Spleen (tissue), 11 donors: ENCODE measurements at regions not wholly inside any gene's neighbourhood (a gene's known extent, or its start where the extent isn't known, plus 50 kb on each side); places are given as distances from the start of the nearest gene placed in this dataset.
A peak's percentile ranks its signal among the peaks of the same experiment; 100 is the strongest.

Source experiments
- DNase-seq: peaks from one replicate; pipeline ENCODE4 v3.0.0-alpha.2; 2020
- H3K27ac ChIP-seq, 8 donors: fragments of 200-600 bp; sonication (generic) in 7 of 8; 1 replicate in 4 of 8; 2 replicates in 4 of 8; pipeline versions ENCODE4 v1.5.0 to v1.8.0; 2016 to 2021; ENCODE audit warnings: inconsistent platforms in 4 of 8, mild to moderate bottlenecking in 4 of 8, moderate library complexity in 1 of 8
- H3K27me3 ChIP-seq, 7 donors: fragments of 200-600 bp; sonication (generic) in 6 of 7; replicated peaks in 1 of 7; 1 replicate in 4 of 7; 2 replicates in 3 of 7; pipeline versions ENCODE4 v1.5.0 to v1.8.0; 2016 to 2021; ENCODE audit warnings: inconsistent platforms in 3 of 7, mild to moderate bottlenecking in 1 of 7
- H3K36me3 ChIP-seq, 6 donors: fragments of 200-600 bp; sonication (generic) in 5 of 6; 1 replicate in 4 of 6; 2 replicates in 2 of 6; pipeline versions ENCODE4 v1.5.0 to v1.8.0; 2016 to 2021; ENCODE audit warnings: inconsistent platforms in 2 of 6
- H3K4me1 ChIP-seq, 6 donors: fragments of 200-600 bp; sonication (generic) in 5 of 6; 1 replicate in 3 of 6; 2 replicates in 3 of 6; pipeline versions ENCODE4 v1.5.0 to v1.8.0; 2016 to 2021; ENCODE audit warnings: inconsistent platforms in 3 of 6
- H3K4me3 ChIP-seq, 8 donors: fragments of 200-600 bp; sonication (generic) in 7 of 8; 1 replicate in 4 of 8; 2 replicates in 4 of 8; pipeline versions ENCODE4 v1.5.0 to v1.8.0; 2016 to 2021; ENCODE audit warnings: inconsistent platforms in 4 of 8, mild to moderate bottlenecking in 4 of 8, moderate library complexity in 2 of 8
- H3K9me3 ChIP-seq, 8 donors: fragments of 200-600 bp; sonication (generic) in 7 of 8; 1 replicate in 4 of 8; 2 replicates in 4 of 8; pipeline versions ENCODE4 v1.5.0 to v1.8.0; 2016 to 2021; ENCODE audit warnings: inconsistent platforms in 4 of 8
- POLR2A ChIP-seq, 3 donors: fragments of 450-650 bp; IDR thresholded peaks; one replicate each; pipeline ENCODE4 v1.5.1; 2017; ENCODE audit warnings: antibody characterized with exemption in 3 of 3, mild to moderate bottlenecking in 1 of 3
- POLR2AphosphoS5 ChIP-seq, 3 donors: sonication (generic); formaldehyde crosslinking; IDR thresholded peaks; one replicate each; pipeline ENCODE4 v1.5.1; 2017; ENCODE audit warnings: antibody characterized with exemption in 3 of 3
- WGBS, 5 donors: extraction: QIAGEN DNeasy Blood & Tissue Kit in 3 of 5; methylation state at CpG; one replicate each; pipeline versions ENCODE4 v1.1.5 to v1.1.7; 2013 to 2018; 5-methylcytosine and 5-hydroxymethylcytosine counted together
- intact Hi-C: fragments of 100-400 bp; cut with DNase I; formaldehyde crosslinking; loops from one replicate; pipeline ENCODE4 v1.15.0; 2023; ENCODE audit warnings: low total_unique reads
- TF ChIP-seq, protein P1 (sequence below), 11 experiments: fragments of 200-600 bp in 7 of 11; fragments of 450-650 bp in 4 of 11; sonication (generic) in 4 of 11; IDR thresholded peaks in 8 of 11; conservative IDR thresholded peaks in 3 of 11; 1 replicate in 7 of 11; 2 replicates in 4 of 11; pipeline versions ENCODE4 v1.4.0 to v1.8.0; 2016 to 2021; ENCODE audit warnings: antibody characterized with exemption in 11 of 11, inconsistent platforms in 4 of 11, mild to moderate bottlenecking in 1 of 11
- donor health status: healthy with polysubstance abuse.
- donor health status: DM: no; HTN: no; CAD: no; lungs with moderate emphysema.
- donor health status: DM: no; HTN: no; CAD: no.
- donor health status: Bipolar disorder and iron deficiency.
- donor health status: healthy.
- donor health status: DM: no; HTN: no; CAD: no.
- donor health status: DM: yes; HTN: yes; CAD: no.

GRCh38 chr12:59020073-59020946 lies 100.0 kb upstream of the LRIG3 start:
- H3K27ac ChIP-seq = no peak overlapping the region
- H3K27me3 ChIP-seq = no peaks in the 10 kb centered on the region
- intact Hi-C loops = no loop called here
- no peaks in the 10 kb centered on the region for H3K36me3 ChIP-seq
- no peaks in the 10 kb centered on the region for H3K4me1 ChIP-seq
- H3K4me3 ChIP-seq = no peak overlapping the region
- WGBS, 5 donors = 83 to 92% (median 89%) methylated on average over 14 of the region's 14 CpGs
- no peak for DNase-seq
- no peaks in the 10 kb centered on the region for H3K9me3 ChIP-seq
- TF ChIP-seq, protein P1, sequence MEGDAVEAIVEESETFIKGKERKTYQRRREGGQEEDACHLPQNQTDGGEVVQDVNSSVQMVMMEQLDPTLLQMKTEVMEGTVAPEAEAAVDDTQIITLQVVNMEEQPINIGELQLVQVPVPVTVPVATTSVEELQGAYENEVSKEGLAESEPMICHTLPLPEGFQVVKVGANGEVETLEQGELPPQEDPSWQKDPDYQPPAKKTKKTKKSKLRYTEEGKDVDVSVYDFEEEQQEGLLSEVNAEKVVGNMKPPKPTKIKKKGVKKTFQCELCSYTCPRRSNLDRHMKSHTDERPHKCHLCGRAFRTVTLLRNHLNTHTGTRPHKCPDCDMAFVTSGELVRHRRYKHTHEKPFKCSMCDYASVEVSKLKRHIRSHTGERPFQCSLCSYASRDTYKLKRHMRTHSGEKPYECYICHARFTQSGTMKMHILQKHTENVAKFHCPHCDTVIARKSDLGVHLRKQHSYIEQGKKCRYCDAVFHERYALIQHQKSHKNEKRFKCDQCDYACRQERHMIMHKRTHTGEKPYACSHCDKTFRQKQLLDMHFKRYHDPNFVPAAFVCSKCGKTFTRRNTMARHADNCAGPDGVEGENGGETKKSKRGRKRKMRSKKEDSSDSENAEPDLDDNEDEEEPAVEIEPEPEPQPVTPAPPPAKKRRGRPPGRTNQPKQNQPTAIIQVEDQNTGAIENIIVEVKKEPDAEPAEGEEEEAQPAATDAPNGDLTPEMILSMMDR (IDR thresholded peaks at IDR 0.05 in 8 of 11, conservative IDR thresholded peaks at IDR 0.05 in 3 of 11) = no peak
- TF ChIP-seq POLR2A (IDR thresholded peaks at IDR 0.05) = no peak
- TF ChIP-seq POLR2AphosphoS5 (IDR thresholded peaks at IDR 0.05) = no peak

- H3K9me3 ChIP-seq = no peaks in the 10 kb centered on the region
- DNase-seq = no peak
- H3K4me1 ChIP-seq = no peaks in the 10 kb centered on the region
- TF ChIP-seq POLR2A (IDR thresholded peaks at IDR 0.05) (no peak), POLR2AphosphoS5 (IDR thresholded peaks at IDR 0.05) (no peak)
- TF ChIP-seq, protein P1 (IDR thresholded peaks at IDR 0.05 in 8 of 11, conservative IDR thresholded peaks at IDR 0.05 in 3 of 11) = no peak
- H3K27ac ChIP-seq = no peak overlapping the region
- no peaks in the 10 kb centered on the region for H3K27me3 ChIP-seq
- WGBS, 5 donors = 93 to 100% (median 97%) methylated on average over 1 of the region's 1 CpG
- no peaks in the 10 kb centered on the region for H3K36me3 ChIP-seq
- H3K4me3 ChIP-seq = no peak overlapping the region
- intact Hi-C loops = no loop called here
Measured at GRCh38 chr12:59014885-59015284, 94.6 kb upstream of the LRIG3 start.

GRCh38 chr12:59010941-59011340 lies 90.6 kb upstream of the LRIG3 start:
- intact Hi-C loops = no loop called here
- Histone ChIP-seq H3K27me3 (no peaks in the 10 kb centered on the region), H3K4me1 (no peaks in the 10 kb centered on the region), H3K9me3 (no peaks in the 10 kb centered on the region), H3K27ac (no peak overlapping the region), H3K4me3 (no peak overlapping the region), H3K36me3 (no peaks in the 10 kb centered on the region)
- TF ChIP-seq POLR2A (IDR thresholded peaks at IDR 0.05) (no peak), POLR2AphosphoS5 (IDR thresholded peaks at IDR 0.05) (no peak)
- TF ChIP-seq, protein P1 (IDR thresholded peaks at IDR 0.05 in 8 of 11, conservative IDR thresholded peaks at IDR 0.05 in 3 of 11) = no peak
- WGBS, 5 donors = 67 to 96% (median 92%) methylated on average over 3 of the region's 3 CpGs
- peak; percentile 47 for DNase-seq

DNA sequence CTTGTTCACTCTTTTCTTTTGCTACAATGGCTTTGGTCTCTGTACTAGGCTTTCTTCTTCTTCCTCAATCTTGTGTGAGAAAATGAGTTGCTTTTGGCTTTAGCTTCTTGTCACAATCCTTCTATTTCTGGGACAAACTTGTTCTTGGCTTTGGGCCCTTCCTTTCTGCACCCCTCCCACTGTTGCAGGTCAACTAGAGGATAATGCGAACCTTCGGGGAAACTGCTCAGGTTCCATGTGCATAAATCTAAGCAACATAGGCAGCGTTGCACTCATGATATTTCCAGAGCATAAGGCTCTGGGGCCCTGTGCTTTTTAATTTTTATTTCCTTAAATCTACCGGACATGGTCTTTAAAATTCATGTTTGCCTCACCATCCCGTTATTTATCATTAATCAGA lies 89.8 kb upstream of the LRIG3 start:
- no peaks in the 10 kb centered on the region for H3K9me3 ChIP-seq
- no peaks in the 10 kb centered on the region for H3K27me3 ChIP-seq
- no peak for DNase-seq
- no peaks in the 10 kb centered on the region for H3K4me1 ChIP-seq
- no peak overlapping the region for H3K27ac ChIP-seq
- H3K4me3 ChIP-seq = no peak overlapping the region
- intact Hi-C loops = no loop called here
- H3K36me3 ChIP-seq = no peaks in the 10 kb centered on the region
- 88 to 94% (median 88%) methylated on average over 5 of the region's 5 CpGs for WGBS, 5 donors
- TF ChIP-seq POLR2AphosphoS5 (IDR thresholded peaks at IDR 0.05) (no peak), POLR2A (IDR thresholded peaks at IDR 0.05) (no peak)
- TF ChIP-seq, protein P1 (IDR thresholded peaks at IDR 0.05 in 8 of 11, conservative IDR thresholded peaks at IDR 0.05 in 3 of 11) = no peak
